ENCODE measurements at regions not wholly inside any gene's neighbourhood (a gene's known extent, or its start where the extent isn't known, plus 50 kb on each side); places are given as distances from the start of the nearest gene placed in this dataset.

DNA sequence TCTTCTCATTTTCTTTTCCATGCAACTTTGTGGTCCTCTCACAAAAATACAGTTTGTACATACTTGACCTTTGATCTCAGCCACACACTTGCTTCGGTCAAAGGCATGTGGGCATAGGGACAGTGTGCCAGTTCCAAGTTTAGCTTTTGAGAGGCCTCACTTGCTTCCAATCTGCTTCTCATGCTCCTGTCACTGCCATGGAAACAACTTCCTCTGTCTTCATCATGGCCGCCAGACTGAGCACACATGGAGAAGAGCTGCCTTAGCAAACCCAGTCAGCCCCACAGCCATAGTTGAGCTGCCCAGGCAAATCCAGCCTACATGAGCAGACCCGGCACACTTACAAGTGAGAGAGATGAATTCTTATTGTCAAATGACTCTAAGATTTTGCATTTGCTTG, 138.2 kb upstream of the TUSC1 start:
- Mint-ChIP-seq H3K27me3 (ENCODE audit: low read depth in 2 of 2) (no peaks in the 10 kb centered on the region), H3K27ac (no peak overlapping the region), H3K36me3 (no peaks in the 10 kb centered on the region), H3K9me3 (peaks cover 12 to 21% of the 10 kb centered on the region in 2 donors), H3K4me1 (no peaks in the 10 kb centered on the region), H3K4me3 (no peak overlapping the region)
- Histone ChIP-seq H3K9me3 (ENCODE audit: control insufficient read depth, insufficient read depth, low read length) (peaks cover 5% of the 10 kb centered on the region), H3K27me3 (ENCODE audit: control insufficient read depth, insufficient read depth, low read length) (no peaks in the 10 kb centered on the region), H3K4me3 (ENCODE audit: low read length) (no peak overlapping the region), H3K4me1 (ENCODE audit: control insufficient read depth, insufficient read depth, low read length) (no peaks in the 10 kb centered on the region), H3K27ac (ENCODE audit: low read length) (no peak overlapping the region), H3K36me3 (ENCODE audit: control insufficient read depth, insufficient read depth, low read length) (no peaks in the 10 kb centered on the region)
- TF ChIP-seq, protein P1, sequence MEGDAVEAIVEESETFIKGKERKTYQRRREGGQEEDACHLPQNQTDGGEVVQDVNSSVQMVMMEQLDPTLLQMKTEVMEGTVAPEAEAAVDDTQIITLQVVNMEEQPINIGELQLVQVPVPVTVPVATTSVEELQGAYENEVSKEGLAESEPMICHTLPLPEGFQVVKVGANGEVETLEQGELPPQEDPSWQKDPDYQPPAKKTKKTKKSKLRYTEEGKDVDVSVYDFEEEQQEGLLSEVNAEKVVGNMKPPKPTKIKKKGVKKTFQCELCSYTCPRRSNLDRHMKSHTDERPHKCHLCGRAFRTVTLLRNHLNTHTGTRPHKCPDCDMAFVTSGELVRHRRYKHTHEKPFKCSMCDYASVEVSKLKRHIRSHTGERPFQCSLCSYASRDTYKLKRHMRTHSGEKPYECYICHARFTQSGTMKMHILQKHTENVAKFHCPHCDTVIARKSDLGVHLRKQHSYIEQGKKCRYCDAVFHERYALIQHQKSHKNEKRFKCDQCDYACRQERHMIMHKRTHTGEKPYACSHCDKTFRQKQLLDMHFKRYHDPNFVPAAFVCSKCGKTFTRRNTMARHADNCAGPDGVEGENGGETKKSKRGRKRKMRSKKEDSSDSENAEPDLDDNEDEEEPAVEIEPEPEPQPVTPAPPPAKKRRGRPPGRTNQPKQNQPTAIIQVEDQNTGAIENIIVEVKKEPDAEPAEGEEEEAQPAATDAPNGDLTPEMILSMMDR (IDR thresholded peaks at IDR 0.05): no peak
- WGBS (ENCODE audit: insufficient coverage): 88% methylated on average over 2 of the region's 3 CpGs
- no peak for DNase-seq
- no peak for ATAC-seq
- intact Hi-C loops (cut with micrococcal nuclease): no loop called here

DNA sequence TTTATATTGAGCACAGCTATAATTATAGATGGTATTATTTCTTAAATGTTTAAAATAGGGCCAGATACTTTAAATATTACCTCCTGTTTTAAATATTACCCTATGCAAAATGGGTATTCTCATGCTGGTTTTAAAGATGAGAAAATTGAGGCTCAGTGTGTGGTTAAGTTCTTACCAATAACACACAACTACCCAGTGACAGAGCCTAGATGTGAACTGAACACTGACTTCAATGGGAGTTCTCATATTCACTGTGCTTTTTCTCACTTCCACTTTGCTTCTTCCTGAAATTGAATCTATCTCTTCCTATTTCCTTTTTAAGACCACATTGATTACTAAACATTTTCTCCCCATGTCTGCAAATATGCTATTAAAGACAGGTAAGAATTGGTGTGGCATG, 135.8 kb upstream of the TUSC1 start:
- no peaks in the 10 kb centered on the region for H3K27me3 Mint-ChIP-seq (ENCODE audit: low read depth in 2 of 2)
- no peaks in the 10 kb centered on the region for H3K36me3 Mint-ChIP-seq
- DNase-seq (no peak), ATAC-seq (no peak)
- TF ChIP-seq, protein P1 (IDR thresholded peaks at IDR 0.05): no peak
- H3K27ac Mint-ChIP-seq: no peak overlapping the region
- Histone ChIP-seq H3K4me1 (ENCODE audit: control insufficient read depth, insufficient read depth, low read length) (no peaks in the 10 kb centered on the region), H3K36me3 (ENCODE audit: control insufficient read depth, insufficient read depth, low read length) (no peaks in the 10 kb centered on the region), H3K27me3 (ENCODE audit: control insufficient read depth, insufficient read depth, low read length) (no peaks in the 10 kb centered on the region), H3K27ac (ENCODE audit: low read length) (no peak overlapping the region), H3K4me3 (ENCODE audit: low read length) (no peak overlapping the region), H3K9me3 (ENCODE audit: control insufficient read depth, insufficient read depth, low read length) (peaks cover 5% of the 10 kb centered on the region)
- H3K4me1 Mint-ChIP-seq: no peaks in the 10 kb centered on the region
- no peak overlapping the region for H3K4me3 Mint-ChIP-seq
- intact Hi-C loops (cut with micrococcal nuclease): no loop called here
- peaks cover 6 to 18% of the 10 kb centered on the region in 2 donors for H3K9me3 Mint-ChIP-seq

DNA sequence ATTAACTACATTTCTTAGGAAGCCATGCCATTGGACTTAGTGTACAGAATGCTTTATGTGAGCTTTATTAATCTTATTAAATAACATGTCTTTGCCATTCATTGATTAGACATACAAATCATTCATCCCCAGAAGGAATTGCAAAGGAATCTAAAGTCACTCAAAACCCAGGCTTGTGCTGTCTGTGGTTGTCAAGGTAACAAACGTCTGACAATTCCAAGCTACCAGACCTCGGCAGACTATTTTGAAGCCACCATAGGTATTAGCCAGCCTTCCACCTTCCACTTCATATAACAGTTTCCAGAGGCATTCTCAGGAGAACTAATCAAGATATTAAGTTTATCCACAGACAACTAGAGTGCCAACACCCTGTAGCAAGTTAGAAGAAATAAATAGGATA, 135.2 kb upstream of the TUSC1 start:
- H3K9me3 ChIP-seq (ENCODE audit: control insufficient read depth, insufficient read depth, low read length): peaks cover 5% of the 10 kb centered on the region
- no peak overlapping the region for H3K27ac Mint-ChIP-seq
- no peaks in the 10 kb centered on the region for H3K36me3 Mint-ChIP-seq
- intact Hi-C loops (cut with micrococcal nuclease): no loop called here
- no peak overlapping the region for H3K27ac ChIP-seq (ENCODE audit: low read length)
- WGBS (ENCODE audit: insufficient coverage): 86% methylated on average over 2 of the region's 2 CpGs
- TF ChIP-seq, protein P1 (IDR thresholded peaks at IDR 0.05): no peak
- ATAC-seq: no peak
- DNase-seq: no peak
- no peak overlapping the region for H3K4me3 ChIP-seq (ENCODE audit: low read length)
- H3K4me3 Mint-ChIP-seq: no peak overlapping the region
- peaks cover 10 to 18% of the 10 kb centered on the region in 2 donors for H3K9me3 Mint-ChIP-seq
- no peaks in the 10 kb centered on the region for H3K36me3 ChIP-seq (ENCODE audit: control insufficient read depth, insufficient read depth, low read length)
- H3K27me3 Mint-ChIP-seq (ENCODE audit: low read depth in 2 of 2): no peaks in the 10 kb centered on the region
- H3K27me3 ChIP-seq (ENCODE audit: control insufficient read depth, insufficient read depth, low read length): no peaks in the 10 kb centered on the region
- H3K4me1 ChIP-seq (ENCODE audit: control insufficient read depth, insufficient read depth, low read length): no peaks in the 10 kb centered on the region
- H3K4me1 Mint-ChIP-seq: no peaks in the 10 kb centered on the region

DNA sequence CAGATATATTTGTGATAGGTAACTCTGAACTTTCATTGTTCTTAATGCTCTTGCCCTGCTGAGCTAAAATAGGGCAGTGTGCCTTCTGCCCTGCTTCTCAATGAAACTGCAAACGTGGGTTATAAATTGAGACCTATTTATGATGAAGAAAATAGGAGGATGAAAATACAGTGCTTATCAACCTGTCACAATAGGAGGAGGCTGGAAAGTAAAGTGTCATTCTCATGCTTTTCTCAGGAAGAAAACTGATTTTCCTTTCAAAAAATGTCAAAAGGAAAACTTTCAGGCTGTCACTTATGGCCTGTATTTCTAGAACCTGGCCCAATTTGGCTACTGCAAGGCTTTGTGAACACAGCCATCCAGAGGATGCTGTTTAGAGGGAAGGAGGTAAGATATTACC, 130.3 kb upstream of the TUSC1 start:
- intact Hi-C loops (cut with micrococcal nuclease): no loop called here
- DNase-seq (no peak), ATAC-seq (no peak)
- Histone ChIP-seq H3K4me1 (ENCODE audit: control insufficient read depth, insufficient read depth, low read length) (no peaks in the 10 kb centered on the region), H3K9me3 (ENCODE audit: control insufficient read depth, insufficient read depth, low read length) (no peaks in the 10 kb centered on the region), H3K27me3 (ENCODE audit: control insufficient read depth, insufficient read depth, low read length) (no peaks in the 10 kb centered on the region), H3K36me3 (ENCODE audit: control insufficient read depth, insufficient read depth, low read length) (no peaks in the 10 kb centered on the region), H3K4me3 (ENCODE audit: low read length) (no peak overlapping the region), H3K27ac (ENCODE audit: low read length) (no peak overlapping the region)
- TF ChIP-seq, protein P1 (IDR thresholded peaks at IDR 0.05): no peak
- Mint-ChIP-seq H3K9me3 (peaks cover 15 to 22% of the 10 kb centered on the region in 2 donors), H3K27me3 (ENCODE audit: low read depth in 2 of 2) (no peaks in the 10 kb centered on the region), H3K4me3 (no peak overlapping the region), H3K4me1 (no peaks in the 10 kb centered on the region), H3K27ac (no peak overlapping the region), H3K36me3 (peaks cover 11% of the 10 kb centered on the region)
- 63% methylated on average over 1 of the region's 1 CpG for WGBS (ENCODE audit: insufficient coverage)

Data from natural killer cell (primary cell).